GM23338 (cell line): ENCODE measurements at regions not wholly inside any gene's neighbourhood (a gene's known extent, or its start where the extent isn't known, plus 50 kb on each side); places are given as distances from the start of the nearest gene placed in this dataset.

Experiments
- ATAC-seq: fragments of 200-7000 bp; cut with Tn5 transposase; 3 replicates; pipeline ENCODE4 v1.9.1; 2020
- DNase-seq: peaks from one replicate; pipeline ENCODE4 v3.0.0-alpha.2; 2015; ENCODE audit warnings: low spot score
- H2AFZ ChIP-seq: fragments of 200-600 bp; sonication (generic); 2 replicates; pipeline ENCODE4 v1.8.0; 2016; ENCODE audit warnings: antibody characterized with exemption, mild to moderate bottlenecking, moderate library complexity
- H3F3A ChIP-seq: fragments of 200-600 bp; sonication (generic); replicated peaks from 2 replicates; pipeline ENCODE4 v1.8.0; 2017; ENCODE audit warnings: antibody characterized with exemption, mixed run types, low read depth
- H3K27ac ChIP-seq: fragments of 200-600 bp; sonication (generic); 2 replicates; pipeline ENCODE4 v1.6.1; 2016; ENCODE audit warnings: low read depth
- H3K27me3 ChIP-seq: fragments of 200-600 bp; sonication (generic); 2 replicates; pipeline ENCODE4 v1.8.0; 2016; ENCODE audit warnings: mild to moderate bottlenecking, mixed run types, moderate library complexity; ENCODE audit not compliant: insufficient read depth
- H3K36me3 ChIP-seq: fragments of 200-600 bp; sonication (generic); 2 replicates; pipeline ENCODE4 v1.8.0; 2016; ENCODE audit warnings: mild to moderate bottlenecking; ENCODE audit not compliant: insufficient read depth
- H3K4me1 ChIP-seq: fragments of 200-600 bp; sonication (generic); 2 replicates; pipeline ENCODE4 v1.8.0; 2016; ENCODE audit warnings: mild to moderate bottlenecking, moderate library complexity; ENCODE audit not compliant: insufficient read depth
- H3K4me2 ChIP-seq: fragments of 200-600 bp; sonication (generic); 2 replicates; pipeline ENCODE4 v1.7.1; 2017; ENCODE audit warnings: mixed run types
- H3K4me3 ChIP-seq: fragments of 200-600 bp; sonication (generic); 2 replicates; pipeline ENCODE4 v1.6.1; 2016; ENCODE audit warnings: mixed run types
- H3K79me2 ChIP-seq: fragments of 200-600 bp; sonication (generic); replicated peaks from 2 replicates; pipeline ENCODE4 v1.8.0; 2017; ENCODE audit warnings: mild to moderate bottlenecking; ENCODE audit not compliant: insufficient read depth
- H3K9me2 ChIP-seq: fragments of 200-600 bp; sonication (generic); 2 replicates; pipeline ENCODE4 v1.8.0; 2017; ENCODE audit not compliant: insufficient read depth
- H4K20me1 ChIP-seq: fragments of 200-600 bp; sonication (generic); replicated peaks from 2 replicates; pipeline ENCODE4 v1.8.0; 2017; ENCODE audit warnings: mild to moderate bottlenecking; ENCODE audit not compliant: insufficient read depth
- H3K27ac Mint-ChIP-seq: 2 replicates; pipeline ENCODE4 v1.8.0; 2020; ENCODE audit warnings: inconsistent platforms, mild to moderate bottlenecking, moderate library complexity, mixed read lengths
- H3K27me3 Mint-ChIP-seq: 3 replicates; pipeline ENCODE4 v1.8.0; 2022; ENCODE audit warnings: low read depth, mild to moderate bottlenecking, moderate library complexity, mixed read lengths, inconsistent platforms; ENCODE audit not compliant: insufficient read depth, poor library complexity
- H3K36me3 Mint-ChIP-seq: 3 replicates; pipeline ENCODE4 v1.8.0; 2021; ENCODE audit warnings: low read depth, mild to moderate bottlenecking, inconsistent platforms, moderate library complexity, mixed read lengths
- H3K4me1 Mint-ChIP-seq: 3 replicates; pipeline ENCODE4 v1.8.0; 2020; ENCODE audit warnings: mild to moderate bottlenecking, inconsistent platforms, mixed read lengths
- H3K4me3 Mint-ChIP-seq: 3 replicates; pipeline ENCODE4 v1.8.0; 2021; ENCODE audit warnings: moderate library complexity, mild to moderate bottlenecking, inconsistent platforms, mixed read lengths
- H3K9me3 Mint-ChIP-seq: 3 replicates; pipeline ENCODE4 v1.8.0; 2020; ENCODE audit warnings: moderate library complexity, mild to moderate bottlenecking, inconsistent platforms, mixed read lengths
- CREB1 ChIP-seq: fragments of 250-450 bp; sonication (Bioruptor Pico); IDR thresholded peaks from 2 replicates; pipeline ENCODE4 v1.5.0; 2020; ENCODE audit warnings: low read depth, mild to moderate bottlenecking, moderate library complexity
- ETS1 ChIP-seq: IDR thresholded peaks from 2 replicates; pipeline ENCODE4 v1.6.1; 2016; ENCODE audit warnings: antibody characterized with exemption
- EZH2 ChIP-seq: fragments of 200-600 bp; sonication (generic); IDR thresholded peaks from one replicate; pipeline ENCODE4 v1.8.0; 2017; ENCODE audit warnings: antibody characterized with exemption, mild to moderate bottlenecking, low read depth; ENCODE audit not compliant: unreplicated experiment
- EZH2phosphoT487 ChIP-seq: fragments of 200-600 bp; sonication (generic); IDR thresholded peaks from one replicate; pipeline ENCODE4 v1.8.1; 2018; ENCODE audit warnings: antibody characterized with exemption; ENCODE audit not compliant: unreplicated experiment
- JUNB ChIP-seq: IDR thresholded peaks from one replicate; pipeline ENCODE4 v1.6.1; 2016; ENCODE audit warnings: antibody characterized with exemption; ENCODE audit not compliant: unreplicated experiment
- NANOG ChIP-seq: IDR thresholded peaks from 2 replicates; pipeline ENCODE4 v1.6.1; 2016; ENCODE audit warnings: antibody characterized with exemption, borderline replicate concordance
- POLR2AphosphoS5 ChIP-seq: IDR thresholded peaks from 2 replicates; pipeline ENCODE4 v1.6.1; 2016; ENCODE audit warnings: antibody characterized with exemption, low read depth
- REST ChIP-seq: IDR thresholded peaks from one replicate; pipeline ENCODE4 v1.6.1; 2018; ENCODE audit warnings: antibody characterized with exemption; ENCODE audit not compliant: unreplicated experiment
- STAT1 ChIP-seq: IDR thresholded peaks from one replicate; pipeline ENCODE4 v1.6.1; 2016; ENCODE audit warnings: antibody characterized with exemption; ENCODE audit not compliant: unreplicated experiment
- ZNF114 ChIP-seq: fragments of 250-450 bp; sonication (Bioruptor Pico); IDR thresholded peaks from 2 replicates; pipeline ENCODE4 v1.5.0; 2020; ENCODE audit warnings: mild to moderate bottlenecking, moderate library complexity
- ZNF331 ChIP-seq: fragments of 250-450 bp; sonication (Bioruptor Pico); IDR thresholded peaks from 2 replicates; pipeline ENCODE4 v1.5.0; 2020; ENCODE audit warnings: low read depth, mild to moderate bottlenecking, moderate library complexity
- ZNF462 ChIP-seq: fragments of 250-450 bp; sonication (Bioruptor Pico); IDR thresholded peaks from 2 replicates; pipeline ENCODE4 v1.5.0; 2020; ENCODE audit warnings: mild to moderate bottlenecking, moderate library complexity
- TF ChIP-seq, protein P1 (sequence below), 2 experiments: fragments of 200-600 bp in 1 of 2; sonication (generic) in 1 of 2; conservative IDR thresholded peaks; 2 replicates each; pipeline versions ENCODE4 v1.5.1 to v1.6.1; 2016 to 2017; ENCODE audit warnings: antibody characterized with exemption in 2 of 2, low read depth in 2 of 2, mild to moderate bottlenecking in 2 of 2, moderate library complexity in 1 of 2

DNA sequence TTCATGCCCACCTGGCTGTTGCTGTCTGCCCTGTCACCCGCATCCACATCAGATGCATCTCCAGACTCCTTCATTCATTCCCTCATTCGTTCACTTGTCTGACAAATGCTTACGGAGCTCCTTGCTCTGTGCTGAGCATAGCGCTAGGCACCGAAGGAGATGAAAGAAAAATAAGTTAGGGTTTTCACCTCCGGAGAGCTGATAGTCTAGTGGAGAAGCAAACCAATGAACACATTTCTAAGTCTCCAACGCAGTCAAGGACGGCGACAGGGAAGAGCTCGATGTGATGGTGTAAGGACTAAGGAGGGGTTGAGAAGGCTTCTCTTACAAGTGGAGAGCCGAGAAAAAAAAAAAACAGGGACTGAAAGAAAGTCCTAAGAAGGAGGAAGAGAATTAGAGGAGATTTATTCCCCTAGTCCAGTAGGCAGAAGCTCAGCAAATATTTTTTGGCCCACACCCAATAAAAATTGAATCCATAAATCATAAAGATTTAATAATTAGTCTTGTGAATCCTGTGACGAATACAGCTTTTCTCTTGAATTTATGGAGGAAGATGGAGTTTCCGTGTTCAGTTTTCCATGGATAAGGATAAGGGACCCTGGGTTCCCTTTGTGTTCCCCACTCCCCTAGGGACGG, 127.2 kb upstream of the DLG1 start:
- TF ChIP-seq STAT1 = no peak
- no peak for TF ChIP-seq CREB1 (CRISPR knock-in tag)
- TF ChIP-seq EZH2 = no peak
- TF ChIP-seq POLR2AphosphoS5 = no peak
- TF ChIP-seq, protein P1, sequence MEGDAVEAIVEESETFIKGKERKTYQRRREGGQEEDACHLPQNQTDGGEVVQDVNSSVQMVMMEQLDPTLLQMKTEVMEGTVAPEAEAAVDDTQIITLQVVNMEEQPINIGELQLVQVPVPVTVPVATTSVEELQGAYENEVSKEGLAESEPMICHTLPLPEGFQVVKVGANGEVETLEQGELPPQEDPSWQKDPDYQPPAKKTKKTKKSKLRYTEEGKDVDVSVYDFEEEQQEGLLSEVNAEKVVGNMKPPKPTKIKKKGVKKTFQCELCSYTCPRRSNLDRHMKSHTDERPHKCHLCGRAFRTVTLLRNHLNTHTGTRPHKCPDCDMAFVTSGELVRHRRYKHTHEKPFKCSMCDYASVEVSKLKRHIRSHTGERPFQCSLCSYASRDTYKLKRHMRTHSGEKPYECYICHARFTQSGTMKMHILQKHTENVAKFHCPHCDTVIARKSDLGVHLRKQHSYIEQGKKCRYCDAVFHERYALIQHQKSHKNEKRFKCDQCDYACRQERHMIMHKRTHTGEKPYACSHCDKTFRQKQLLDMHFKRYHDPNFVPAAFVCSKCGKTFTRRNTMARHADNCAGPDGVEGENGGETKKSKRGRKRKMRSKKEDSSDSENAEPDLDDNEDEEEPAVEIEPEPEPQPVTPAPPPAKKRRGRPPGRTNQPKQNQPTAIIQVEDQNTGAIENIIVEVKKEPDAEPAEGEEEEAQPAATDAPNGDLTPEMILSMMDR (conservative IDR thresholded peaks at IDR 0.05; ENCODE audit: low read depth in 2 of 2) = no peak
- TF ChIP-seq REST = no peak
- TF ChIP-seq ZNF331 (CRISPR knock-in tag) = no peak
- TF ChIP-seq JUNB = no peak
- TF ChIP-seq NANOG = no peak
- no peak for TF ChIP-seq EZH2phosphoT487
- TF ChIP-seq ZNF462 (CRISPR knock-in tag) = no peak
- no peak for TF ChIP-seq ETS1
- TF ChIP-seq ZNF114 (CRISPR knock-in tag) = no peak
- Mint-ChIP-seq H3K9me3 (no peaks in the 10 kb centered on the region), H3K4me1 (peaks cover 9% of the 10 kb centered on the region; the same call in 2 of the 3 replicates), H3K27me3 (peaks cover 7% of the 10 kb centered on the region), H3K4me3 (no peak overlapping the region), H3K27ac (no peak overlapping the region), H3K36me3 (no peaks in the 10 kb centered on the region)
- H3K4me1 ChIP-seq = no peaks in the 10 kb centered on the region
- H3F3A ChIP-seq = no peaks in the 10 kb centered on the region
- H3K36me3 ChIP-seq = no peaks in the 10 kb centered on the region
- H3K4me2 ChIP-seq = no peak overlapping the region
- H3K27me3 ChIP-seq = no peaks in the 10 kb centered on the region
- no peak overlapping the region for H3K4me3 ChIP-seq
- no peaks in the 10 kb centered on the region for H3K79me2 ChIP-seq
- no peaks in the 10 kb centered on the region for H3K9me2 ChIP-seq
- H4K20me1 ChIP-seq = no peaks in the 10 kb centered on the region
- DNase-seq (no peak), ATAC-seq (no peak)
- H3K27ac ChIP-seq = no peak overlapping the region
- H2AFZ ChIP-seq = no peak overlapping the region
